ENCODE measurements at regions not wholly inside any gene's neighbourhood (a gene's known extent, or its start where the extent isn't known, plus 50 kb on each side); places are given as distances from the start of the nearest gene placed in this dataset.

DNA sequence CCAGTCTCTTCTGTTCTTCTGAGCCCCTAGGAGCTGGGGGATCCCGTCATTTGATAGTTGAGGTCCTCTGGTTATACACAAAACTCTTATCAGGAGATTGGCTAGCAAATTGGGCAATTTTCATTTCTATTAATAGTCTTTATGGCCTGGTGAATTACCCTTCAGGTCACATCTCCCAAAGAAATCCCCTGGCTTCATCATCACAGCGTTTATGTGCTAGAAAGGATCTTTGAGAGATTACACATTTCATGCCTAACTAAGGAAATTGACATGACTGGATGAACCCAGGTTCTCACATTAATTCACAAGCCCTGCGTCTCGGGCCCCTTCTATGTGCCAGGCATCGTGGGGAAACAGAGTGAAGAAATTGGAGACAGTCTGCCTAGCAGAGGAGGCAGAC lies 227.4 kb upstream of the PROK2 start (continued):
- TF ChIP-seq TEAD4 (IDR thresholded peaks at IDR 0.05; ENCODE audit: low read depth, low read length) = no peak
- no peak for TF ChIP-seq TAF1 (IDR thresholded peaks at IDR 0.05; ENCODE audit: low read depth, low read length)
- no peak for TF ChIP-seq GTF2F1 (IDR thresholded peaks at IDR 0.05; ENCODE audit: borderline replicate concordance, low read depth, low read length)
- TF ChIP-seq SIRT6 (IDR thresholded peaks at IDR 0.05; ENCODE audit: low read length) = no peak
- no peak for TF ChIP-seq TCF12 (IDR thresholded peaks at IDR 0.05; ENCODE audit: low read depth, low read length)
- TF ChIP-seq CTBP2 (IDR thresholded peaks at IDR 0.05; ENCODE audit: borderline replicate concordance, insufficient read depth, insufficient read length, low read length) = no peak

Data from H1 (cell line).